ENCODE measurements at regions not wholly inside any gene's neighbourhood (a gene's known extent, or its start where the extent isn't known, plus 50 kb on each side); places are given as distances from the start of the nearest gene placed in this dataset.

- POLR2A ChIA-PET = no interaction called here
- intact Hi-C loops (cut with micrococcal nuclease) = no loop called here
- no peak overlapping the region for H3K4me2 ChIP-seq (ENCODE audit: low read length)
- RAD21 ChIA-PET (ENCODE audit: low non-redundant PET in 1 of 2, low total read pairs in 2 of 2, uncharacterized antibody in 2 of 2, unreplicated experiment in 2 of 2) = no interaction called here
- H3K9ac ChIP-seq (ENCODE audit: low read length) = no peak overlapping the region
- H3K27ac ChIP-seq (ENCODE audit: low read depth, low read length) = no peak overlapping the region
- H3K9me2 ChIP-seq (ENCODE audit: insufficient read depth) = no peaks in the 10 kb centered on the region
- H3K79me2 ChIP-seq (ENCODE audit: insufficient read depth, low read length) = no peaks in the 10 kb centered on the region
- CTCF ChIA-PET = no interaction called here
- H4K20me1 ChIP-seq (ENCODE audit: insufficient read depth) = no peaks in the 10 kb centered on the region; the same call in 1 of the 2 replicates
- ATAC-seq (no peak), DNase-seq (ENCODE audit: low read depth, low spot score) (no peak)
- H3K36me3 ChIP-seq (ENCODE audit: control insufficient read depth in 1 of 2, insufficient read depth in 2 of 2, low read length in 2 of 2) = no peaks in the 10 kb centered on the region
- no TSS peak for BruUV-seq (replicated peaks)
- peaks cover 8 to 30% of the 10 kb centered on the region in 2 experiments; a peak in 3 of 4 replicates for H3K9me3 ChIP-seq (ENCODE audit: control insufficient read depth in 1 of 2, insufficient read depth in 1 of 2, low read depth in 1 of 2, low read length in 2 of 2)
- TF ChIP-seq CEBPB (IDR thresholded peaks at IDR 0.05; ENCODE audit: low read depth) (no peak), ELF1 (IDR thresholded peaks at IDR 0.05; ENCODE audit: borderline replicate concordance, low read depth) (no peak), EZH2phosphoT487 (IDR thresholded peaks at IDR 0.05; ENCODE audit: borderline replicate concordance) (no peak), CBX3 (IDR thresholded peaks at IDR 0.05; ENCODE audit: low read depth) (no peak), SRF (IDR thresholded peaks at IDR 0.05; ENCODE audit: low read depth) (no peak), JUND (IDR thresholded peaks at IDR 0.05) (no peak), SP1 (IDR thresholded peaks at IDR 0.05; ENCODE audit: low read depth) (no peak), SIN3A (IDR thresholded peaks at IDR 0.05; ENCODE audit: low read depth) (no peak), EZH2 (IDR thresholded peaks at IDR 0.05) (no peak), REST (IDR thresholded peaks at IDR 0.05; ENCODE audit: low read depth) (no peak)
- no peaks in the 10 kb centered on the region for H3K4me1 ChIP-seq (ENCODE audit: control insufficient read depth in 1 of 2, insufficient read depth in 2 of 2, low read length in 2 of 2)
- H3K4me3 ChIP-seq (replicated peaks in 1 of 2; ENCODE audit: low read depth in 1 of 2, low read length in 2 of 2) = no peak overlapping the region
- no peak overlapping the region for H2AFZ ChIP-seq (ENCODE audit: low read depth, low read length, poor library complexity, severe bottlenecking)
- no peaks in the 10 kb centered on the region for H3K27me3 ChIP-seq (ENCODE audit: insufficient read depth, low read length)
These were observed 463.8 kb upstream of the CNTN3 start for GRCh38 chr3:75078290-75078689.

Measured in HCT116 (cell line).